ENCODE measurements at regions not wholly inside any gene's neighbourhood (a gene's known extent, or its start where the extent isn't known, plus 50 kb on each side); places are given as distances from the start of the nearest gene placed in this dataset.

- DNase-seq, result no peak
Observed at GRCh38 chr6:156400487-156400886, 376.7 kb upstream of the ARID1B start.

GRCh38 chr6:156398966-156399365 lies 378.2 kb upstream of the ARID1B start:
- DNase-seq, result no peak

- DNase-seq, result no peak
Observed at GRCh38 chr6:156398371-156398770, 378.8 kb upstream of the ARID1B start.

GRCh38 chr6:156396791-156397418 lies 380.3 kb upstream of the ARID1B start:
- DNase-seq, result peak; percentile 37

- DNase-seq, result no peak
Observed at GRCh38 chr6:156396068-156396771, 381.0 kb upstream of the ARID1B start.

GRCh38 chr6:156395276-156395675 lies 381.9 kb upstream of the ARID1B start:
- no peak for DNase-seq

- no peak for DNase-seq
Observed at GRCh38 chr6:156392648-156393047, 384.5 kb upstream of the ARID1B start.

GRCh38 chr6:156391977-156392376 lies 385.2 kb upstream of the ARID1B start:
- no peak for DNase-seq

GRCh38 chr6:156391061-156391672 lies 386.0 kb upstream of the ARID1B start:
- peak; percentile 19 for DNase-seq

- peak; percentile 18 for DNase-seq
Observed at GRCh38 chr6:156390621-156391020, 386.6 kb upstream of the ARID1B start.

- no peak for DNase-seq
Observed at GRCh38 chr6:156389296-156389695, 387.9 kb upstream of the ARID1B start.

GRCh38 chr6:156387472-156387871 lies 389.7 kb upstream of the ARID1B start:
- DNase-seq, result no peak

GRCh38 chr6:156383059-156383458 lies 394.1 kb upstream of the ARID1B start:
- DNase-seq, result no peak

GRCh38 chr6:156379392-156380289 lies 397.5 kb upstream of the ARID1B start:
- DNase-seq, result no peak

GRCh38 chr6:156378853-156379252 lies 398.3 kb upstream of the ARID1B start:
- DNase-seq, result no peak

- no peak for DNase-seq
Observed at GRCh38 chr6:156376091-156376490, 401.1 kb upstream of the ARID1B start.

- DNase-seq, result no peak
Observed at GRCh38 chr6:156359912-156360311, 417.3 kb upstream of the ARID1B start.

- DNase-seq, result no peak
Observed at GRCh38 chr6:156352861-156353260, 424.3 kb upstream of the ARID1B start.

GRCh38 chr6:156351346-156351966 lies 425.7 kb upstream of the ARID1B start:
- no peak for DNase-seq

GRCh38 chr6:156350337-156350736 lies 426.8 kb upstream of the ARID1B start:
- DNase-seq, result no peak

GRCh38 chr6:156348849-156349248 lies 428.3 kb upstream of the ARID1B start:
- no peak for DNase-seq

- DNase-seq, result peak; percentile 65
Observed at GRCh38 chr6:156348424-156348823, 428.8 kb upstream of the ARID1B start.

- peak; percentile 57 for DNase-seq
Observed at GRCh38 chr6:156347656-156348055, 429.5 kb upstream of the ARID1B start.
